GM06990 (cell line): ENCODE measurements at regions not wholly inside any gene's neighbourhood (a gene's known extent, or its start where the extent isn't known, plus 50 kb on each side); places are given as distances from the start of the nearest gene placed in this dataset.
"Not testable (repeated sequence)": the region's sequence is repeated elsewhere in the genome, so short reads cannot be mapped to it uniquely, and the experiment has no call there.

Experiments used
- DNase-seq: peaks from one replicate; pipeline ENCODE4 v3.0.0-alpha.2; 2011; ENCODE audit not compliant: insufficient read length; ENCODE audit errors: extremely low read depth
- H3K27me3 ChIP-seq: replicated peaks from 2 replicates; pipeline ENCODE4 v1.6.0; 2011; ENCODE audit warnings: low read length; ENCODE audit not compliant: control insufficient read depth, insufficient read depth
- H3K36me3 ChIP-seq: 2 replicates; pipeline ENCODE4 v1.5.1; 2011; ENCODE audit warnings: low read length; ENCODE audit not compliant: control insufficient read depth, insufficient read depth
- H3K4me3 ChIP-seq: replicated peaks from 2 replicates; pipeline ENCODE4 v1.5.1; 2011; ENCODE audit warnings: low read depth, mild to moderate bottlenecking, control low read depth, low read length
- CTCF ChIP-seq: IDR thresholded peaks from 2 replicates; pipeline ENCODE4 v1.5.1; 2011; ENCODE audit warnings: low read length, control low read depth, mild to moderate bottlenecking, inconsistent platforms; ENCODE audit not compliant: insufficient read depth, poor library complexity, severe bottlenecking

GRCh38 chr22:22178992-22179391 lies 65.6 kb upstream of the VPREB1 start:
- Histone ChIP-seq H3K36me3 (no peaks in the 10 kb centered on the region), H3K27me3 (no peaks in the 10 kb centered on the region), H3K4me3 (no peak overlapping the region)
- no peak for DNase-seq
- TF ChIP-seq CTCF, result no peak

GRCh38 chr22:22178355-22178965 lies 66.1 kb upstream of the VPREB1 start:
- Histone ChIP-seq H3K27me3 (no peaks in the 10 kb centered on the region), H3K4me3 (no peak overlapping the region), H3K36me3 (no peaks in the 10 kb centered on the region)
- no peak for DNase-seq
- TF ChIP-seq CTCF, result no peak

DNA sequence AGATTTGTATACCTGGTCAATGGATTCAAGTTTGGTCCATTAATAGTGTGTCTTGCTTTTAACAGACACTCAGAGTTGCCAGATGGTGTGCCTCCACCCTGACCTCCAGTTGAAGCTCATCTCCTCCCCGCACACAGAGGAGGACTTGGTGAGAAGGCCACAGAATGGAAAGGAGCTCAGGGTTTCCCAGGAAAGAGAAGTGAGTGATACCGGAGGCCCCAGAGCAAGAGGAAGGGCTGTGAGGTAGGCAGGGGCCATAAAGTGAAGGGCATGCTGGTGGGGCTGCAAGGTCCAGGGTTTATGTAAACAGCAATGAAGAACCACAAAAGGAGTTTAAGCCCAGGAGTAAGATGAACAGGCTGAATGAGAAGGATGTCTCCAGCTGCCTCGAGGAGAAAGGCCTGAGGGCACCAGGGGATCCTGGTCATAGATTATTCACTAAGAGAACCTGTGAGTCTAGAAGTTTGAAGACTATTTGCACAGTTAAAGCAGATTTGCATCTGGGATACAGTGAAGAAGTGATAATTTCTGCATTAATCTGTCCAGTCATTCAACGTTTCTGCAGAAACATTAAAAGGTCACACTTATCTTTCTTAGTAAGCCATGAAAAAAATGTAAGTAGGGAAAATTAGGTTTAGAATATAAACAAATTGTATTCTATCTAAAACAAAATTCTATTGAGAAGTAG lies 67.5 kb upstream of the VPREB1 start:
- H3K27me3 ChIP-seq, result no peaks in the 10 kb centered on the region
- no peak overlapping the region for H3K4me3 ChIP-seq
- TF ChIP-seq CTCF, result no peak
- H3K36me3 ChIP-seq, result no peaks in the 10 kb centered on the region
- no peak for DNase-seq

- not testable (repeated sequence) for H3K27me3 ChIP-seq, H3K4me3 ChIP-seq, H3K36me3 ChIP-seq, DNase-seq
Observed at GRCh38 chr22:22172896-22173628, 71.5 kb upstream of the VPREB1 start.

GRCh38 chr22:22171357-22172218 lies 73.0 kb upstream of the VPREB1 start:
- H3K4me3 ChIP-seq, result no peak overlapping the region
- DNase-seq, result peak; percentile 13
- peak; percentile 48 for TF ChIP-seq CTCF
- no peaks in the 10 kb centered on the region for H3K27me3 ChIP-seq
- H3K36me3 ChIP-seq, result no peaks in the 10 kb centered on the region

DNA sequence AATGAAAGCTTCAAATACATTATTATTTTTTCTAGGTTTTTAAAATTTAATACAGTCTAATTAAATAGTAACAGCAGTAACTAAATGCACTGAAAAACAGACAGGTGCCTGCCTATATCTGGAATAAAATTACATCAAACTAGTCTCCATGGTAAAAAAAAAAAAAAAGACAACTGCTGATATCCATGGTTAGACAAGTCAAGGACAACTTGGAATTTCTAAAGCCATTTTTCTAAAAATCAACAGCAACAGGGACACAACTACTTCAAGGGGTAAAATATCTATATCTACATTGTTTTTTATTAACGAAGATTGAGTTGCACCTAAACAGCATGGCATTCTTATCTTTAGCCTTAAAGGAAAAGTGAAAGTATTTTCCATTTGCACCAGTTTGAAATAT lies 74.7 kb upstream of the VPREB1 start:
- Histone ChIP-seq H3K36me3 (no peaks in the 10 kb centered on the region), H3K27me3 (no peaks in the 10 kb centered on the region), H3K4me3 (no peak overlapping the region)
- no peak for TF ChIP-seq CTCF
- no peak for DNase-seq
